ENCODE measurements at regions not wholly inside any gene's neighbourhood (a gene's known extent, or its start where the extent isn't known, plus 50 kb on each side); places are given as distances from the start of the nearest gene placed in this dataset.

- no peak for DNase-seq (ENCODE audit: low spot score)
Measured at GRCh38 chr6:113299531-113299930, 557.6 kb upstream of the MARCKS start.

- no peak for DNase-seq (ENCODE audit: low spot score)
Measured at GRCh38 chr6:113301651-113302050, 555.5 kb upstream of the MARCKS start.

GRCh38 chr6:113304116-113304515 is 553.0 kb upstream of the MARCKS start:
- DNase-seq (ENCODE audit: low spot score): no peak

- peak; percentile 20 for DNase-seq (ENCODE audit: low spot score)
Measured at GRCh38 chr6:113306552-113307145, 550.5 kb upstream of the MARCKS start.

GRCh38 chr6:113308266-113308665 is 548.9 kb upstream of the MARCKS start:
- DNase-seq (ENCODE audit: low spot score): no peak

GRCh38 chr6:113313841-113314240 is 543.3 kb upstream of the MARCKS start:
- DNase-seq (ENCODE audit: low spot score): no peak

- no peak for DNase-seq (ENCODE audit: low spot score)
Measured at GRCh38 chr6:113315165-113315564, 542.0 kb upstream of the MARCKS start.

GRCh38 chr6:113315879-113316278 is 541.3 kb upstream of the MARCKS start:
- no peak for DNase-seq (ENCODE audit: low spot score)

GRCh38 chr6:113317442-113317841 is 539.7 kb upstream of the MARCKS start:
- no peak for DNase-seq (ENCODE audit: low spot score)

- no peak for DNase-seq (ENCODE audit: low spot score)
Measured at GRCh38 chr6:113317891-113318574, 539.1 kb upstream of the MARCKS start.

- DNase-seq (ENCODE audit: low spot score): no peak
Measured at GRCh38 chr6:113318575-113318917, 538.6 kb upstream of the MARCKS start.

GRCh38 chr6:113320653-113321052 is 536.5 kb upstream of the MARCKS start:
- no peak for DNase-seq (ENCODE audit: low spot score)

- DNase-seq (ENCODE audit: low spot score): no peak
Measured at GRCh38 chr6:113326781-113327180, 530.4 kb upstream of the MARCKS start.

- no peak for DNase-seq (ENCODE audit: low spot score)
Measured at GRCh38 chr6:113328886-113329381, 528.2 kb upstream of the MARCKS start.

GRCh38 chr6:113329942-113330635 is 527.1 kb upstream of the MARCKS start:
- DNase-seq (ENCODE audit: low spot score): no peak

- DNase-seq (ENCODE audit: low spot score): no peak
Measured at GRCh38 chr6:113330636-113330946, 526.6 kb upstream of the MARCKS start.

GRCh38 chr6:113331021-113331420 is 526.1 kb upstream of the MARCKS start:
- DNase-seq (ENCODE audit: low spot score): no peak

GRCh38 chr6:113338644-113339043 is 518.5 kb upstream of the MARCKS start:
- DNase-seq (ENCODE audit: low spot score): no peak

- no peak for DNase-seq (ENCODE audit: low spot score)
Measured at GRCh38 chr6:113339209-113339608, 517.9 kb upstream of the MARCKS start.

- DNase-seq (ENCODE audit: low spot score): no peak
Measured at GRCh38 chr6:113340371-113340770, 516.8 kb upstream of the MARCKS start.

- DNase-seq (ENCODE audit: low spot score): no peak
Measured at GRCh38 chr6:113343940-113344339, 513.2 kb upstream of the MARCKS start.

- no peak for DNase-seq (ENCODE audit: low spot score)
Measured at GRCh38 chr6:113344969-113345368, 512.2 kb upstream of the MARCKS start.

- DNase-seq (ENCODE audit: low spot score): no peak
Measured at GRCh38 chr6:113347436-113347835, 509.7 kb upstream of the MARCKS start.

GRCh38 chr6:113350461-113350860 is 506.7 kb upstream of the MARCKS start:
- DNase-seq (ENCODE audit: low spot score): no peak
